CD4-positive, CD25-positive, alpha-beta regulatory T cell (primary cell): ENCODE measurements at regions not wholly inside any gene's neighbourhood (a gene's known extent, or its start where the extent isn't known, plus 50 kb on each side); places are given as distances from the start of the nearest gene placed in this dataset.

ENCODE experiments used
- ATAC-seq, 2 donors: fragments of 150-1000 bp; cut with Tn5 transposase; one replicate each; pipeline ENCODE4 v1.10.0; 2021; ENCODE audit warnings: low read depth in 2 of 2, moderate number of reproducible peaks in 2 of 2, moderate library complexity in 1 of 2
- DNase-seq, 3 donors: peaks; one replicate each; pipeline versions ENCODE4 v3.0.0 to v3.0.0-alpha.2; 2012 to 2022; ENCODE audit warnings: mixed read lengths in 1 of 3
- H3K27ac ChIP-seq: one replicate; pipeline ENCODE4 v1.7.0; 2013; ENCODE audit warnings: mild to moderate bottlenecking, low read length; ENCODE audit not compliant: insufficient read depth, poor library complexity, severe bottlenecking
- H3K27me3 ChIP-seq: one replicate; pipeline ENCODE4 v1.7.0; 2013; ENCODE audit warnings: low read length; ENCODE audit not compliant: control insufficient read depth, insufficient read depth
- H3K36me3 ChIP-seq: one replicate; pipeline ENCODE4 v1.7.0; 2013; ENCODE audit warnings: mild to moderate bottlenecking, low read length, moderate library complexity; ENCODE audit not compliant: control insufficient read depth, insufficient read depth
- H3K4me1 ChIP-seq: 2 replicates; pipeline ENCODE4 v1.7.0; 2013; ENCODE audit warnings: mild to moderate bottlenecking, low read length; ENCODE audit not compliant: insufficient read depth, control insufficient read depth, poor library complexity, severe bottlenecking
- H3K4me3 ChIP-seq: one replicate; pipeline ENCODE4 v1.7.0; 2013; ENCODE audit warnings: low read depth, mild to moderate bottlenecking, low read length, moderate library complexity
- H3K9me3 ChIP-seq, 2 experiments: 1 replicate in 1 of 2; 2 replicates in 1 of 2; pipeline ENCODE4 v1.7.0; 2013; ENCODE audit warnings: low read length in 2 of 2, mild to moderate bottlenecking in 1 of 2, moderate library complexity in 1 of 2; ENCODE audit not compliant: control insufficient read depth in 2 of 2
- H3K27ac Mint-ChIP-seq, 3 donors: one replicate each; pipeline ENCODE4 v1.8.0; 2020 to 2022; ENCODE audit warnings: mild to moderate bottlenecking in 3 of 3, mixed read lengths in 3 of 3, moderate library complexity in 2 of 3
- H3K27me3 Mint-ChIP-seq: one replicate; pipeline ENCODE4 v1.8.0; 2022; ENCODE audit warnings: mild to moderate bottlenecking, mixed read lengths
- H3K36me3 Mint-ChIP-seq: one replicate; pipeline ENCODE4 v1.8.0; 2020; ENCODE audit warnings: mixed read lengths
- H3K4me1 Mint-ChIP-seq, 4 donors: one replicate each; pipeline ENCODE4 v1.8.0; 2020 to 2022; ENCODE audit warnings: mixed read lengths in 4 of 4, mild to moderate bottlenecking in 1 of 4
- H3K4me3 Mint-ChIP-seq, 4 donors: one replicate each; pipeline ENCODE4 v1.8.0; 2020 to 2022; ENCODE audit warnings: mild to moderate bottlenecking in 4 of 4, mixed read lengths in 4 of 4, moderate library complexity in 3 of 4
- H3K9me3 Mint-ChIP-seq, 7 donors: one replicate each; pipeline ENCODE4 v1.8.0; 2020 to 2022; ENCODE audit warnings: mixed read lengths in 7 of 7, mild to moderate bottlenecking in 3 of 7, moderate library complexity in 2 of 7

DNA sequence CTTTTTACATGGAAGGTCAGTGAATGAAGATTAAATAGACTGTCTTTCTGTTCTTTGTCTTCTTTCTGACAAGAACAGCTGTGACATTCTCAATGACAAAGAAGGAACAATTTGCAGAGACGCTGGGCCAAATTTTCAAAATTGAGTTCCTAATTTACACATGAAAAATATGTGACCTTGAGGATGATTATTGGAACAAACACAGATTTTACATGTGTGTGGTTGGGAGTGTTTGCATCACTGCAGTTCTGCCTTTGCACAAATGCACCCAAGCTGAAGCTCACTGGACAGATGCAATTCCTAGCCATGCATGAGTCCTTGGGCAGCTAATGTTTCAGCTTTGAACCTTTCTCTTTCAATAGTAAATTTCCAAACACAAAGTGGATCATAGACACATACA lies 350.8 kb downstream of the QKI start:
- peaks cover 3% of the 10 kb centered on the region for H3K27me3 ChIP-seq
- Mint-ChIP-seq H3K4me1 (peaks cover 0 to 3% (median 0%) of the 10 kb centered on the region in 4 donors), H3K27me3 (no peaks in the 10 kb centered on the region), H3K9me3 (peaks cover 0 to 3% (median 0%) of the 10 kb centered on the region in 7 donors), H3K4me3 (no peak overlapping the region), H3K27ac (no peak overlapping the region), H3K36me3 (no peaks in the 10 kb centered on the region)
- no peaks in the 10 kb centered on the region for H3K4me1 ChIP-seq
- H3K4me3 ChIP-seq = no peak overlapping the region
- DNase-seq = no peak
- H3K27ac ChIP-seq = no peak overlapping the region
- no peak for ATAC-seq
- no peaks in the 10 kb centered on the region for H3K36me3 ChIP-seq
- H3K9me3 ChIP-seq = no peaks in the 10 kb centered on the region

DNA sequence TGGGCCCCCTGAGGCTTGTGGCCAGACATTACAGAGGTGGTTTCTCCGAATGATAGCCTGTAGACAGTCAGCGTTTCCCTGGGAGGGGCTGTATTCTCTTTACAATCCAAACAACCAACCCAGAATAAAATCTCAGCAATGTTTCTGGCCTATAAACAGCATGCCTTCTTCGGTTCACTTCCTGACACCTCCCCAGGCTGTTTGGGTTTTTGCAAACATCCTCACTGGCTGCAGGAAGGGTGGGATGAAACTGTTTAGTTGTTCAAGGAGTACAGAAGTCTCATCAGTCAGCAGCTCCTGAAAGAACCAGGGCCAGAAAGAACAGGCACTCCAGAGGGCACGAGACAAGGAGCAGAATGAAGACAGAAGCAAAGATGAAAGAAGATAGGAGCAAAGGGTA lies 350.0 kb downstream of the QKI start:
- H3K9me3 ChIP-seq = no peaks in the 10 kb centered on the region
- Mint-ChIP-seq H3K36me3 (no peaks in the 10 kb centered on the region), H3K27ac (no peak overlapping the region), H3K4me1 (peaks cover 0 to 4% (median 0%) of the 10 kb centered on the region in 4 donors), H3K4me3 (no peak overlapping the region), H3K27me3 (no peaks in the 10 kb centered on the region), H3K9me3 (peaks cover 0 to 3% (median 0%) of the 10 kb centered on the region in 7 donors)
- DNase-seq (peak in 1 of 3 donors; percentile 25), ATAC-seq (no peak)
- H3K27ac ChIP-seq = no peak overlapping the region
- H3K36me3 ChIP-seq = no peaks in the 10 kb centered on the region
- H3K27me3 ChIP-seq = peaks cover 3% of the 10 kb centered on the region
- no peaks in the 10 kb centered on the region for H3K4me1 ChIP-seq
- H3K4me3 ChIP-seq = no peak overlapping the region

DNA sequence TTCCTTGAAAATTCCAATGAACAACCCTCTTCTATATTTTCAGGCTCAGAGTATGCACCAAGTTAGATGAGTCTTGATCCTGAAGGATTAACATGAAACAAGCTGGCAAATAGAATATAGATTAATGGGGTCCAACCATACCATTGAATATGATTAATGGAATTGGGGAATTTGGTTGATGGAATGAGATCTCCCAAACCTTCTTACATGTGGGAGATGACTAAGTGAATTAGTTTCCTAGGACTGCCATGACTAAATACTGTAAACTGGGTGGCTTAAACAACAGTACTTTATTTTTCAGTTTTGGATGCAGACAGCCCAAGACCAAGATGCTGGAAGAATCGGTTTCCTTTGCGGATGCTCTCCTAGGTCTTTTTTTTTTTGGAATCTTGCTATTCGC lies 347.0 kb downstream of the QKI start:
- Mint-ChIP-seq H3K4me3 (no peak overlapping the region), H3K27ac (no peak overlapping the region), H3K9me3 (peaks cover 0 to 3% (median 0%) of the 10 kb centered on the region in 7 donors), H3K4me1 (peaks cover 0 to 4% (median 0%) of the 10 kb centered on the region in 4 donors), H3K27me3 (no peaks in the 10 kb centered on the region), H3K36me3 (no peaks in the 10 kb centered on the region)
- Histone ChIP-seq H3K36me3 (no peaks in the 10 kb centered on the region), H3K4me3 (no peak overlapping the region), H3K4me1 (no peaks in the 10 kb centered on the region), H3K27ac (no peak overlapping the region), H3K27me3 (no peaks in the 10 kb centered on the region), H3K9me3 (no peaks in the 10 kb centered on the region)
- no peak for DNase-seq
- ATAC-seq = no peak

DNA sequence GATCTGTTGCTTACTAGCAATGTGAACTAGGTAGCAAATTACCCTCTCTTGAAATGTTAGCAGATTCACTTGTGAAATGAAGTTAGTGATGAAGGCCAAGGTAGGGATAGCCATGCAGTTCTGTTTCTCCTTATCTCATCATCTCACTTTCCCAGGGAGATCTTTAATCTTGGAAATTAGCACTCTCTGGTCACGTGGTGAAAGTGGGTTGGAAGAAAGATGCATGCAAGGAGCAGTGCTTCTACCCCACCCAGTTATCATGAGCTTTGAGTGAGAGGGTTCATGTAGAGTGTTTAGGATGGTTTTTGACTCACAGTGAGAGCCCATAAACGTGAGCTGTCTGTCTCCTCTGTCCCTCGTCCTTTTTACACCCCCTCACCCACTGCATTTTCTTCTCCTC lies 346.3 kb downstream of the QKI start:
- peaks cover 0 to 5% (median 0%) of the 10 kb centered on the region in 7 donors for H3K9me3 Mint-ChIP-seq
- H3K4me1 Mint-ChIP-seq = peaks cover 0 to 4% (median 0%) of the 10 kb centered on the region in 4 donors
- no peaks in the 10 kb centered on the region for H3K4me1 ChIP-seq
- no peak overlapping the region for H3K4me3 Mint-ChIP-seq
- no peaks in the 10 kb centered on the region for H3K9me3 ChIP-seq
- H3K4me3 ChIP-seq = no peak overlapping the region
- no peak for ATAC-seq
- no peak overlapping the region for H3K27ac Mint-ChIP-seq
- no peak for DNase-seq
- H3K27me3 ChIP-seq = no peaks in the 10 kb centered on the region
- H3K27me3 Mint-ChIP-seq = no peaks in the 10 kb centered on the region
- H3K27ac ChIP-seq = no peak overlapping the region
- no peaks in the 10 kb centered on the region for H3K36me3 ChIP-seq
- H3K36me3 Mint-ChIP-seq = no peaks in the 10 kb centered on the region

DNA sequence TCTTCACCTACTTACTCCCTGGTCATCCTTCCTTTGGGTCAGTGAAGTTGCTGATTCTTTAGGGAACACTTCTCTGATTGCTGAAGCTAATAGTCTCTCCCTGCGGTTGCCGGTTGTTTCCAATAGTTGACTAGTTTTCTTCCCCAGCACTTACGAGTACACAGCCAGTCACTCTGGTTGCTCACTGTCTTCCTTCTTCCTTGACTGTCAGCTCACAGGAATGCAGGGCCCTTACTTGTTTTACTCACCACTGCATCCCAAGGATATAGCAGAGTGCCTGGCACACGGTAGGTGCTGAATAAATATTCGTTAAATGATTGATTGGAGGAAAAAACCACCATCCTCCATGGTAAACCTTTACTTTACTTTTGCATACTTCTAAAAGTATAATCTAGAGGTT lies 345.0 kb downstream of the QKI start:
- no peaks in the 10 kb centered on the region for H3K9me3 ChIP-seq
- Mint-ChIP-seq H3K36me3 (no peaks in the 10 kb centered on the region), H3K4me3 (no peak overlapping the region), H3K9me3 (peaks cover 0 to 8% (median 0%) of the 10 kb centered on the region in 7 donors), H3K27me3 (no peaks in the 10 kb centered on the region), H3K27ac (no peak overlapping the region), H3K4me1 (peaks cover 0 to 4% (median 0%) of the 10 kb centered on the region in 4 donors)
- ATAC-seq (no peak), DNase-seq (no peak)
- no peak overlapping the region for H3K27ac ChIP-seq
- H3K4me1 ChIP-seq = no peaks in the 10 kb centered on the region
- H3K36me3 ChIP-seq = no peaks in the 10 kb centered on the region
- H3K4me3 ChIP-seq = no peak overlapping the region
- no peaks in the 10 kb centered on the region for H3K27me3 ChIP-seq

DNA sequence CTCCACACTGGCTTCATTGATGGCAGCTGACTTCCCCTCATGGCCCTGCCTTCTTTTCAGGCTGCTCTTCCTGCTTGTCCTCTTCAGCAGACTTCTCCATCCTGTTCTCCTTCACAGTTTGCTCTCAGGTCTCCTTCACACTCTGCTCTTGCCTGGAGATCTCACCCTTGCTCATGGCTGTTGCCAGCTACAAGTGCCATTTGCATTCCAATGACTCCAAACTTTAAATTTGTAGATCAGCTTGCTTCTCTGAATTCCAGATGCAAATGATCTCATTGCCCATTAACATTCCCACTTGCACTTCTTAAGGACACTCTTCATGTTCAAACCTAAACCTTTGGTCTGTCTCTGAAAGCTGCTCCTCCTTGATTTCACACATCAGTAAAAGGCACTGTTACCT lies 343.0 kb downstream of the QKI start:
- no peak overlapping the region for H3K27ac ChIP-seq
- ATAC-seq = no peak

DNA sequence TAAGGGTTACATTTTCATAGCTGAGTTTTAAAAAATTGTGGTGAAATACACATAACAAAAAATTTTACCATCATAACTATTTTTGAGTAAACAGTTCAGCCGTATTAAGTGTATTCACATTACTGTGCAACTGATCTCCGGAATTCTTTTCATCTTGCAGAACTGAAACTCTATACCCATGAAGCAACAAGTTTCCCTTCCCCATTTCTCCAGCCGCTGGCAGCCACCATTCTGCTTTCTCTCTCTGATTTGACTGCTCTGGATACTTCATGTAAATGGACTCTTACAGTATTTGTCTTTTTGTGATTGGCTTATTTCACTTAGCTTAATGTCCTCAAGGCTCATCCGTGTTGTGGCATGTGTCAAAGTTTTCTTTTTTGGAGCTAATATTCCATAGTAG lies 341.6 kb downstream of the QKI start:
- no peaks in the 10 kb centered on the region for H3K27me3 ChIP-seq
- Mint-ChIP-seq H3K9me3 (peaks cover 0 to 7% (median 0%) of the 10 kb centered on the region in 7 donors), H3K4me1 (peaks cover 0 to 4% (median 1%) of the 10 kb centered on the region in 4 donors), H3K4me3 (no peak overlapping the region), H3K27me3 (no peaks in the 10 kb centered on the region), H3K27ac (no peak overlapping the region), H3K36me3 (no peaks in the 10 kb centered on the region)
- H3K4me3 ChIP-seq = no peak overlapping the region
- DNase-seq (no peak), ATAC-seq (peak in 1 of 2 donors; percentile 49)
- no peaks in the 10 kb centered on the region for H3K9me3 ChIP-seq
- H3K36me3 ChIP-seq = no peaks in the 10 kb centered on the region
- H3K4me1 ChIP-seq = no peaks in the 10 kb centered on the region
- H3K27ac ChIP-seq = no peak overlapping the region

More for the DNA sequence above, 343.0 kb downstream of the QKI start:
- H3K27me3 Mint-ChIP-seq = no peaks in the 10 kb centered on the region
- no peaks in the 10 kb centered on the region for H3K27me3 ChIP-seq
- peaks cover 0 to 4% (median 0%) of the 10 kb centered on the region in 4 donors for H3K4me1 Mint-ChIP-seq
- DNase-seq = no peak
- no peaks in the 10 kb centered on the region for H3K36me3 Mint-ChIP-seq
- peaks cover 0 to 7% (median 0%) of the 10 kb centered on the region in 7 donors for H3K9me3 Mint-ChIP-seq
- no peaks in the 10 kb centered on the region for H3K4me1 ChIP-seq
- no peak overlapping the region for H3K4me3 ChIP-seq
- H3K4me3 Mint-ChIP-seq = no peak overlapping the region
- no peaks in the 10 kb centered on the region for H3K9me3 ChIP-seq
- no peaks in the 10 kb centered on the region for H3K36me3 ChIP-seq
- H3K27ac Mint-ChIP-seq = peak overlapping the region in 1 of 3 donors; percentile 22

DNA sequence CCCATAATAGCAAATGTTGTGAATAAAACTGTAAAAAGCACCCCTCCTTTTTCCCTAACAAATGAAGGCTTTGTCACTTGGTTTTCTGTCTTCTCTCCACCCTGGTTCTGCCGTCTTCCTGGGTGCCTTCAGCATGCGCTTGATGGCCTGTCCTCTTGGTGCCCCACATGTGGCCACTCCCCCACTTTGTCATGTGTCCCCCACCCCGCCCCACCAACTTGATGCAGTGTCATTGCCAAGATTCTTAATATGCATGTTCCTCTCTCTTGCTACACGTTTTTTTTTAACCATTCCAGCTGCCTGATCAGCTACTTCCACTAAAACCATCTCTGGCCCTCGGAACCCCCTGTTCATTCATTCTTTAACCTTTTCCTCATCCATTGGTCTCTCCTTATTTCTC lies 340.3 kb downstream of the QKI start:
- Mint-ChIP-seq H3K4me1 (peaks cover 0 to 7% (median 1%) of the 10 kb centered on the region in 4 donors), H3K27ac (no peak overlapping the region), H3K27me3 (peaks cover 5% of the 10 kb centered on the region), H3K9me3 (peaks cover 0 to 5% (median 0%) of the 10 kb centered on the region in 7 donors), H3K36me3 (no peaks in the 10 kb centered on the region), H3K4me3 (no peak overlapping the region)
- H3K27ac ChIP-seq = no peak overlapping the region
- H3K4me3 ChIP-seq = no peak overlapping the region
- H3K9me3 ChIP-seq = no peaks in the 10 kb centered on the region
- ATAC-seq (no peak), DNase-seq (no peak)
- no peaks in the 10 kb centered on the region for H3K4me1 ChIP-seq
- no peaks in the 10 kb centered on the region for H3K27me3 ChIP-seq
- H3K36me3 ChIP-seq = no peaks in the 10 kb centered on the region
